Body of pancreas (tissue), 4 donors: ENCODE measurements at regions not wholly inside any gene's neighbourhood (a gene's known extent, or its start where the extent isn't known, plus 50 kb on each side); places are given as distances from the start of the nearest gene placed in this dataset.

Source experiments
- POLR2A ChIP-seq, 3 donors: fragments of 450-650 bp; IDR thresholded peaks; one replicate each; pipeline ENCODE4 v1.6.1; 2016; ENCODE audit warnings: antibody characterized with exemption in 3 of 3, mild to moderate bottlenecking in 2 of 3
- TF ChIP-seq, protein P1 (sequence below), 7 experiments: fragments of 450-650 bp in 4 of 7; fragments of 200-600 bp in 3 of 7; sonication (generic) in 3 of 7; IDR thresholded peaks; one replicate each; pipeline ENCODE4 v1.5.1; 2016 to 2019; ENCODE audit warnings: antibody characterized with exemption in 7 of 7

DNA sequence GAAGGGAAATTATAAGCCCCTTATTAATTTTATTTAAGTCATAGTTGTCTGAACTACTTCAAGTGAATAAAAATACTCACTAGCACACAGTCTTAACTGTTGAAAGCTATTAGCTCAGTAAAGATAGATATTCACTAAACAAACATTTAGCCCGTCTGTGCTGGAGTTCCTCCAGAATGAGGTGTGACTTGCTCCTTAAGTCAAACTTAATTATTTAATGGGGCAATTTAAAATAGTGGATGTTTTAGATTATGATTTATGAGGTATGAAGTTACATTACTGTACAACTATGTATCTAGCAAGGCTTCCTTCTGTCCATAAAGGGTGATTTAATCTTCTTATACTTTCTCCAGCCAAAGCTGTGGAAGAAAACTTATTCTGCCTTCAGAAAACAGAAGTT, 414.0 kb upstream of the FLRT2 start:
- TF ChIP-seq, protein P1, sequence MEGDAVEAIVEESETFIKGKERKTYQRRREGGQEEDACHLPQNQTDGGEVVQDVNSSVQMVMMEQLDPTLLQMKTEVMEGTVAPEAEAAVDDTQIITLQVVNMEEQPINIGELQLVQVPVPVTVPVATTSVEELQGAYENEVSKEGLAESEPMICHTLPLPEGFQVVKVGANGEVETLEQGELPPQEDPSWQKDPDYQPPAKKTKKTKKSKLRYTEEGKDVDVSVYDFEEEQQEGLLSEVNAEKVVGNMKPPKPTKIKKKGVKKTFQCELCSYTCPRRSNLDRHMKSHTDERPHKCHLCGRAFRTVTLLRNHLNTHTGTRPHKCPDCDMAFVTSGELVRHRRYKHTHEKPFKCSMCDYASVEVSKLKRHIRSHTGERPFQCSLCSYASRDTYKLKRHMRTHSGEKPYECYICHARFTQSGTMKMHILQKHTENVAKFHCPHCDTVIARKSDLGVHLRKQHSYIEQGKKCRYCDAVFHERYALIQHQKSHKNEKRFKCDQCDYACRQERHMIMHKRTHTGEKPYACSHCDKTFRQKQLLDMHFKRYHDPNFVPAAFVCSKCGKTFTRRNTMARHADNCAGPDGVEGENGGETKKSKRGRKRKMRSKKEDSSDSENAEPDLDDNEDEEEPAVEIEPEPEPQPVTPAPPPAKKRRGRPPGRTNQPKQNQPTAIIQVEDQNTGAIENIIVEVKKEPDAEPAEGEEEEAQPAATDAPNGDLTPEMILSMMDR (IDR thresholded peaks at IDR 0.05) = no peak
- TF ChIP-seq POLR2A (IDR thresholded peaks at IDR 0.05) = no peak
